NCI-H1436 treated with DMSO at 0.1 percent for 48 hours (cell line): ENCODE measurements at regions not wholly inside any gene's neighbourhood (a gene's known extent, or its start where the extent isn't known, plus 50 kb on each side); places are given as distances from the start of the nearest gene placed in this dataset.
"Not testable (repeated sequence)": the region's sequence is repeated elsewhere in the genome, so short reads cannot be mapped to it uniquely, and the experiment has no call there.

Source experiments
- DNase-seq: peaks from one replicate; lab custom pipeline; 2025; lab: John Stamatoyannopoulos, UW

DNA sequence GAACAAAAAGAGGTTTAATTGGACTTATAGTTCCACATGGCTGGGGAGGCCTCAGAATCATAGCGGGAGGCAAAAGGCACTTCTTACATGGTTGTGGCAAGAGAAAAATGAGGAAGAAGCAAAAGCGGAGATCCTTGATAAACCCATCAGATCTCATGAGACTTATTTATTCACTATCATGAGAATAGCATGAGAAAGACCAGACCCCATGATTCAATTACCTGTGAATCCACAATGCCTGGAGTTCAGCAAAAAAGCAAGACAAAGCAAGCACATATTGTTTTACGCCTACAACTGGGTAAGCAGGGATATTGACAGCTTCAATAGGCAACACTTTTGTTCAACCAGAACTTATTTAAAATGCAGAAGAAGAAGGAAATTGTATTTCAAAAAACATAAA is 218.2 kb downstream of the RPL10L start:
- no peak for DNase-seq

DNA sequence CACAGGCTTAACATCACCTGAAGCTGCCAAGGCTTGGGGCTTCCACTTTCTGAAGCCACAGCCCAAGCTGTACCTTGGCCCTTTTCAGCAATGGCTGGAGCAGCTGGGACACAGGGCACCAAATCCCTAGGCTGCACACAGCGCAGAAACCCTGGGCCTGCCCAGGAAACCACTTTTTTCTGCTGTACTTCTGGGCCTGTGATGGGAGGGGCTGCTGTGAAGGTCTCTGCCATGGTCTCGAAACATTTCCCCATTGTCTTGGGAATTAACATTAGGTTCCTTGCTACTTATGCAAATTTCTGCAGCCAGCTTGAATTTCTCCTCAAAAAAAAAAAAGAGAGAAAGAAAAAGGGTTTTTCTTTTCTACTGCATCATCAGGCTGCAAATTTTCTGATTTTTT is 219.1 kb downstream of the RPL10L start:
- no peak for DNase-seq

- DNase-seq: no peak
Measured at GRCh38 chr14:46417066-46417465, 234.5 kb downstream of the RPL10L start.

DNA sequence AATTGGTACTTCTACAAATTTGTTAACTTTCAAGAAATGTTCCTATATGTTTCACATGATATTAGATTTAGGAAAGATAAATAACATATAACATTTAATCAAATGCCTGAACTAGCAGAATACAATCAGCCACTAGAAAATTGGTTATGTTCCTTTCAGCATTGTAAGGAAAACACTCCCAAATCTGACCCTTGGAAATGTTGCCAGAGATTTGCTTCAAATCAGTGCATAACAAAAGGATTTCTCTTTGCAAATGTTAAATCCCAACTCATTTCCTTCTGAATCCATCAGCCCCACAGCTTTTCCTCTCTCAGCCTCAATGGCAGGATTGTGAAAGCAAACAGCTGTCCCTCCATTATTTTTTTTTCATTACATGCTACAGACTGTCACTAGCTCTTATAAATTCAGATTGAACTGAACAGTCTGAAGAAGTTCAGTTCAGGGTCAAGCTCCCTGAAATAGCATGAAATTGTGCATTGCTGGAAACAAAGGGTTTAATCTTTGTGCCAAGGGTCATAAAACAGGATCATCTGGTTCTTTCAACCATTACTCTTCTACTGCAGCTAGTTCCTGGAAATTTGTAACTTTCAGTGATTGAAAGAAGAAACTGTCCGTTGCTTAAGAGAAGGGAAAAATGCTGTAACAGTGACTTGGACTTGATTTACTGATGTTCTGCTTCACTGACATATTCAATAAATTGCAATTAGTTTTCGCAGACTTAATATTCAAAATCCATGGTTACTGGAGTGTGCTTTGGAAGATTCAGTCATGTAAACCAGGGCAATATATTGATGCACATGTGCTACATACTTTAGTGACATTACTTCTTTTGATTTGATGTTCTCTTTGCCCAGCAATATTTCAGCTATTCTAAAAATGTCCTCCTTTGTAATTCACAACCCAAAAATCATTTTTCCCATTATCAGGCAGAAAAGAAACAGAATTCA is 246.4 kb downstream of the RPL10L start:
- DNase-seq: no peak

DNA sequence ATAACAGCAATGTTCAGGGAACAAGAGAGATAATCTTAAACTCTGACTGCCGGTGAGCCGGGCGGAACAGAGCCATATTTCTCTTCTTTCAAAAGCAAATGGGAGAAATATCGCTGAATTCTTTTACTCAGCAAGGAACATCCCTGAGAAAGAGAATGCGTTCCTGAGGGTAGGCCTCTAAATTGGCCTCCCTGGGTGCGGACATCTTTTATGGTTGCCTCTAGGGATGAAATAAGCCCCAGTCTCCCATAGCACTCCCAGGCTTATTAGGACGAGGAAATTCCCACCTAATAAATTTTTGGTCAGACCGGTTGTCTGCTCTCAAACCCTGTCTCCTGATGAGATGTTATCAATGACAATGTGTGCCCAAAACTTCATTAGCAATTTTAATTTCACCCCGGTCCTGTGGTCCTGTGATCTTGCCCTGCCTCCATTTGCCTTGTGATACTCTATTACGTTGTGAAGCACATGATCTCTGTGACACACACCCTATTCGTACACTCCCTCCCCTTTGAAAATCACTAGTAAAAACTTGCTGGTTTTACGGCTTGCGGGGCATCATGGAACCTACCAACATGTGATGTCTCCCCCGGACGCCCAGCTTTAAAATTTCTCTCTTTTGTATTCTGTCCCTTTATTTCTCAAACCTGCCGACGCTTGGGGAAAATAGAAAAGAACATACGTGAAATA is 249.4 kb downstream of the RPL10L start:
- DNase-seq: not testable (repeated sequence)

DNA sequence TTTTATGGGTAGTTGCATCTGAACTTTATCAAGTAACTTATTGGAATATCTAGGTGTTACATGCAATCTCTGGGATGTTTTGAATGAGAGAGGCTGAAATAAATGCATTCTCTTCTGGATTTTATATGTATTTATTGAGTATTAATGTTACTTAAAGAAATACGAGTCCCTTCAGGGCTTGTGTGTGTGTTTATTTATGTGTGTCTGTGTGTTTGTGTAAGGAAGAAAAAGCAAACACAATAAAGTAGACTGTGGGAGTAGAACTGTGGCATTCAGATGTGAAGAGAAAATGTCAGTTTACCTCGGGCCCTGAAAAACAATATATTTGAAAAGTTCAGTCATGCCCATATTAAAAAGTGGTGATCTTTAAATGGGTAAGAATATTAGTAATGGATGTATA is 250.5 kb downstream of the RPL10L start:
- DNase-seq: no peak

DNA sequence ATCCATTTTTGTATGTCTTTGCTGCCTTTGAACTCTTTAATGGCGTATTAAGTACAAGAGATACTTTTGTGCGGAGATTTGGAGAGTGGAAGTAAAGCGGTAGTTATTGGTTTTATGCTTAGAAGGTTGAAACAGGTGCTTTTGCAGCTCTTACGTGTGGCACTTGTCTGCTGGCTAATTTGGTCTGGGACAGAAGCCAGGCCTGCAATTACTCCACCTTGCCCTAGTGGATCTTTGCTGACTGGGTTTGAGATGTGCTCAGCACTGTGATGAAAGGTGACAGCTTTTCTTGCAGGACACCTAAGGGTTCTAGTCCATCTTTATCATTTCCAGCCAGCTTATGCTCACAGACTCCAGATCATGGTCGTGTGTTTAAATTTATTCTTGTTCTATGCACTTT is 252.5 kb downstream of the RPL10L start:
- DNase-seq: peak; percentile 73

- DNase-seq: no peak
Measured at GRCh38 chr14:46384611-46385010, 267.0 kb downstream of the RPL10L start.

DNA sequence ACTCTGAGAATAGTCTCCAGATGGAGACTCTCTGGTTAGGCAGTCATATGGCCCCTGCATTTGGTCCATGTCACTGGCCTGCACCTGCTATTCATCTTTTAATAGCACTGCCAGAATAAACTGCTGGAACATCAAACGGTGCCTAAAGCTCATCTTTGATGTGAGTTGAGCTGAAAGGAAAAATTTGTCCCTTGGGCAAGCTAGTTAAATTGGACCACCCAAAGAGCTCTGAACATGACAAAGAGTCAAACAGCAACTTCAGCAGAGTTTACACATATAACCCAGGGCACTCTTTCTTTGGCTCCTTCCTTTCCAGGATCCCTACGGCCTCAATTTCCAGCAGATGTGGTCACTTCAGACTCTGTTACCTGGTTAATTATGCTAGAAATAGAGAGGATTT is 269.9 kb downstream of the RPL10L start:
- DNase-seq: no peak

GRCh38 chr14:46378248-46378647 is 273.3 kb downstream of the RPL10L start:
- no peak for DNase-seq

DNA sequence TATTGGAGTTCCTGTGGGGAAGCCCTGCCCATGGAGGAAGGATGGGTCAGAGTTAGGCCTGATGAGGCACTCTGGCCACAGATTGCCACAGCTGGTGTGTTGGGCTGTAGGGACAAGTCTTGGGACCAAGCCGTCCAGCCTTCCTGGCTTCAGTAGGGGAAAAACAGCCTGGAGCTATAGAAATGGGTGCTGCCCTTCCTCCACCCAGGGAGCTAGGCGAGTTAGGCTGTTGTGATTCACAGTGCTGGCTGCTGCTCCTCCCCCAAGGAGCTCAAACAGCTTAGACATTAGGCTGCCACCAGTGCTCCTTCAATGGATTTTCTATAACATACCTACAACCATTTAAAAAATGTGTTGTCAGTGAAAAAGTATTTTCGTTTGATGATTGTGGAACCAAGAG is 274.3 kb downstream of the RPL10L start:
- no peak for DNase-seq

DNA sequence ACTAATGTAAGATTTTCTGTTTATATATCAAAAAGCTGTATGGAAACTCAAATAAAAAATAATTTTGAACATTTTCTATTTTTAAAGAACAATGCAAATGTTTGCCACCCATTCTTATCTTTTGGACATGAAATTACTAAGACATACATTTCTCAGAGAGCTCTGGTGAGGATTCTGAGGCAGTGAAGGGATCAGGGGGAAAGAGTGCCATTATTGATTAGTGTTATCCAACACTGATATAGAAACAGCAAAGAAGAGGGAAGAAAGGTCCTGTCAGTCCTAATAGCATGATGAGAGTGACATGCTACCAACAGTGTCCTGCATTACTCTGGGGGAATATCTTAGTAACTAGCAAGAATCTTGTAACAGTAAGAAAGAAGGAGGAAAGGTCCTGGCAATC is 282.2 kb downstream of the RPL10L start:
- DNase-seq: no peak

DNA sequence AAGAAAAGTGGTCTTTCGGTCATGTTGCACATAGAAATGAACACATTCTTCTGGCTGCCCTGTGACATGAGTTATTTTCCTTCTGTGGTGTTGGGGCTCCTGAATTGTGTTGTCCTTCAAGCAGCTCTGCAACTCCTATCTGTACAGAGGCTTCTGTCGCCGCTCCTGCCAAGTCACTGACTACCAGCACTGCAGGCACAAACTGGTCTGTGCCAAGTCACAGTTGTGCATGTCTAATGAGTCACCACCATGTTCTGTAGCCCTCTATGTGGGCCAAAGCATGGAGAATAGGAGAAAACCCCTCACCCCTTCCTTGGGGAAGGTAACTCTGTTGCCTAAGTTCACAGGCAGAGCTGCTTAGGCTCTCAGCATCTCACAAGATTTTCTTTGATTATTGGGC is 283.3 kb downstream of the RPL10L start:
- DNase-seq: no peak

DNA sequence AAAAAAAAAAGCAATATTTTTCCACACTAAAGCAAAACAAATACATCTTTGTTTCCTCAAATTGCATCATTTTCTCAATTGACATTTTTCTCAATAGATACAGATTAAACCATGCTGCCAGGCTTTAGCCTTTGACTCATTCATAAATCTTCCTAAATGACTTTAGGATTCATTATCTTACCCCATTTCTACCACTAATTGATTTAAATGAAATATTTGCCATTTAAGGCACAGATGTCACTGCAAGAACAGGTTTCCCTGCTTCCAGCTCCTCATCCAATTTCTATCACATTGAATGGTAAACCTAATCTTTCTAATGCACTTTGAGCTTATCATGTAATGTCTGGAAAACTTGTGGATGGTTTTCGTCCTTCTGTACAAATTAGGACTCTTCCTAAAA is 298.7 kb downstream of the RPL10L start:
- DNase-seq: no peak

DNA sequence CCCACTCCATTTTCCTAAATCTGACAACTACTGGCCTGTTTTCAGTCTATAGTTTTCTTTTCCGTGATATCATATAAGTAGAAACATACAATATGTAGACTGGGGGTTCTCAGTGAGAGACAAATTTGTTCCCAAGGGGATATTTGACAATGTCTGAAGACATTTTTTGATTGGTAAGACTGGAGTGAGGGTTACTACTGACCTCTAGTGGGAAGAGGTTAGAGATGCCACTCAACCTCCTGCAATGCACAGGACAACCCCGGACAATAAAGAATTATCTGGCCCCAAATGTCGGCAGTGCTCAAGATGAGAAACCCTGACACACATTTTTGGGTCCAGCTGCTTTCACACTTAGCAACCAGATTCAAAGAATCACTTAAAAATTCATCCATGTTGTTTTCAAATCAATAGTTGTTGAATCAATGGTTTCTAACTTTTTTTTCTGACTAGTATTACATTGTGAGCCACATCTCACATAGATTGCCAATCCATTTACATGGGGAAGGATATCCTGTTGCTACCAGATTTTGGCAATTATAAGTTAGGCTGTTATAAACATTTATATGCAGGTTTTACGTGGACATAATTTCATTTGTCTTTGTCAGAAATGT is 307.1 kb downstream of the RPL10L start:
- no peak for DNase-seq

- no peak for DNase-seq
Measured at GRCh38 chr14:46325777-46326176, 325.8 kb downstream of the RPL10L start.

- no peak for DNase-seq
Measured at GRCh38 chr14:46325157-46325556, 326.4 kb downstream of the RPL10L start.

GRCh38 chr14:46323404-46323762 is 328.2 kb downstream of the RPL10L start:
- DNase-seq: no peak

DNA sequence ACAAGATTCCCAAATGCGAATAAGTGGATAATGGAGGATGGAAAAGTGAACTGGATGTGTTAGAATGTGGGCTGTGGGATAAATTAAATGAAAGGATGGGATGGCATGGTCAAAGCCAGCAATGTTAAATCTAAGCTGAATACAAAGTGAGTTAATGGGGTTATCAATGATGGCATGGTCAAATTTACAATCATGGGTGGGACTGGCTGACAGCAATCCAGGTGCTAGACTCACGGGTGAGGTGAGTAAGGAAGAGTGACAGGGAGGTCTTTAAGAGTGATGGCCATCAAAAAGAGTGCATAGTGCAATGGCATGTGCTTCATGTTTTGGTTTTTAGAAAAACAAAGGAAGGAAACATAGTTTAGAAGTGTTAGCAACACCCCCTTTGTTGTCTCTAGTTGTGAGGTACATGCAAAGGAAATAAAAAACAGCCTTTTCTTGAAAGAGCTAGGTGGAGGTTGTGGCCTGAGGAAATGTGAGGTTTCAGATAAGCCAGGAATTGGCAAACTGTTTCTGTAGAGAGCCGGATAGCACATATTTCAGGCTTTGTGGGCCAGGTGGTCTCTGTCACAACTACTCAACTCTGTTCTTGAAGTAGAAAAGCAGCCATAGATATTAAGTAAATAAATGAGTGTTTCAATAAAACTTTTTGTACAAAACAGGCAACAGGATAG is 328.7 kb downstream of the RPL10L start:
- no peak for DNase-seq

- DNase-seq: no peak
Measured at GRCh38 chr14:46322076-46322475, 329.5 kb downstream of the RPL10L start.

DNA sequence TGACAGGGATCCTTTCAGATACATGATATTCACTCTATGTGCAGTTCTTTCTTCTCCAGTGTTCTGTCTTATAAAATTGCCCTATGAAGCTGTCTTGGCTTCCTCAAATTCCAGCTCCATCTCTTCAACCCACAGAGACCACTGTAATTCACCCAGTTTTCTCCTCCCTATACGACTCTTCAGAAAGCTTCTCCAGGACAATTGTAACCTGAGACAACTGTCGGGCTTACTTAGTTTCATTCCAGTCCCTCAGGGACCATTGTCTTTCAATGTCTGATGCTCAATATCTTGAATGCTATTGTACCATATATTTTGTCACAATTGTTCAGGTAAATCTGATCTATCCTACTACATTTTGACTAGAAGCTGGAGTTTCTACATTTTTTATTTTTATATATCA is 345.3 kb downstream of the RPL10L start:
- no peak for DNase-seq

DNA sequence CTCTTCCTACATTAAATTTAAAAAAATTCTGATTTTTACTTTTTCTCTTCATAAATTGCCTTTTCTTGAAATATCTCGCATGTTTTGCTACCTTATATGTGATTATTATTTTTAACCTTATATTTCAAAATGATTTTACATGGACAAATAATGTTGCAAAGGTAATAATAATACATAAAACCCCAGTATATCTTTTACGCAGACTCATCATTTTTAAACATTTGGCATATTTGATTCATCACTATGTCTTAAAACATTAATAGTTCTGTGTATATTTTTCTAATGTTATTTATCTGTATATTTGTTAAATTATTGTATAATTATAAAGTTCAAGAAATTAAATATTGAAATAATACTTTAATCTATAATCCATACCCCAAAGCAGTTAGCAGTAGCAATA is 350.8 kb downstream of the RPL10L start:
- no peak for DNase-seq

- no peak for DNase-seq
Measured at GRCh38 chr14:46290706-46291105, 360.9 kb downstream of the RPL10L start.
